ENCODE measurements at regions not wholly inside any gene's neighbourhood (a gene's known extent, or its start where the extent isn't known, plus 50 kb on each side); places are given as distances from the start of the nearest gene placed in this dataset.
"Not testable (repeated sequence)": the region's sequence is repeated elsewhere in the genome, so short reads cannot be mapped to it uniquely, and the experiment has no call there.

DNA sequence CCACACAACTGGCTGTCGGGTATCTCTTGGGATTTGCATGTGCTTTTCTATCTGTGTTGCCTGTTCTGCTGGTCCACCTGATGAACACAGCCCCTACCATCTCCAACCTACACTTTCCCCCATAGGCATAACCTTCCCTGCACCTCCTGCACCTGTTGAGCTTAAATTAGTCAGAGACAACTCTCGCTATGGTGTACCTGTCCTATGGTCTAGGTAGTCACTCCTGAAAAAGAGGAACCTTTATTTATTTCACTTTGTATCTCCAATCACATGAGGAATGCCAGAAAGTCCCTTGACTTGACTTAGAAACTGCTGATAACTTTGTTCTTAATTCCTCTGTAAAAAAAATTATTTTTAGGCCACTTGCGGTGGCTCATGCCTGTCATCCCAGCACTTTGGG lies 338.1 kb downstream of the DHRSX start:
- H3K4me3 Mint-ChIP-seq: no peak overlapping the region
- H3K9me3 Mint-ChIP-seq: peaks cover 29% of the 10 kb centered on the region
- DNase-seq (ENCODE audit: low spot score): no peak
- H3K4me1 Mint-ChIP-seq (ENCODE audit: low read depth): no peaks in the 10 kb centered on the region
- H3K27ac Mint-ChIP-seq: no peak overlapping the region
- no peaks in the 10 kb centered on the region for H3K36me3 Mint-ChIP-seq (ENCODE audit: low read depth)
- H3K27me3 Mint-ChIP-seq (ENCODE audit: low read depth): no peaks in the 10 kb centered on the region

DNA sequence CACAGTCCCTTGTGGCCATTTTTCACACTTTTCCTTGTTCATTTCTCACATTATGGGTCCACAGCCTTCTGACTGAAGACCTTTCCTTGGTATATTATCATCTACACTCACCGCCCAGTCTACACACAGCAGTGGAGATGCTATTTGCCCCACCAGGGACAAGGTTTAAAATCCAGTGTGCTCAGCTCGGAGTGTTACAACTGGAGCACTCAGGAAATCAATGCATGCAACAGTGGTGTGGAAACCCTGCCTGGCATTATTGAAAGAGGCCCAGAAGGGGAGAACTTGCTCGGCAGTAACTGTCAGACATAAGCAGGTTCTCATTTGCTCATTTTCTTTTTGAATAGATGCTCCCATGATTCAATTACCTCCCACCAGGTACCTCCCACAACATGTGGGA lies 340.9 kb downstream of the DHRSX start:
- H3K4me1 Mint-ChIP-seq (ENCODE audit: low read depth): no peaks in the 10 kb centered on the region
- H3K36me3 Mint-ChIP-seq (ENCODE audit: low read depth): no peaks in the 10 kb centered on the region
- no peak overlapping the region for H3K4me3 Mint-ChIP-seq
- H3K27me3 Mint-ChIP-seq (ENCODE audit: low read depth): no peaks in the 10 kb centered on the region
- H3K9me3 Mint-ChIP-seq: peaks cover 33% of the 10 kb centered on the region
- no peak for DNase-seq (ENCODE audit: low spot score)
- H3K27ac Mint-ChIP-seq: no peak overlapping the region

DNA sequence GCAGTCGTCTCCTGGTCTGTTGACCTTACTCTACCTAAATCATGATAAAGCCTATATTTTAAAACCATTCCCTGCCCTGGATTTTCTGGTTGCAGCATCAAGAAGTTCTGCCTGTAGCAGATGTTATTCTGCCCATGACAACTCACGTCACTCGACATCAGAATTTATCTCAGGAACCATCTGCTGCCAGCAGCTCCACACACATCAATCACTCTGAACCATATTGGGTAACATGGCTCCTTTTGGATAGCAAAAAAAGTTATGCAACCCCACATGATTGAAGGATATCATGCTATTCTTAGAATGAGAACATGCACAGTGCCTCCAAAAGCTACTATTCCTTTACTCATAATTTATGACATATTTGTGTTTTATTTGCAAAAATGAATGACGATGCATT lies 341.4 kb downstream of the DHRSX start:
- Mint-ChIP-seq H3K27me3 (ENCODE audit: low read depth) (no peaks in the 10 kb centered on the region), H3K27ac (no peak overlapping the region), H3K4me1 (ENCODE audit: low read depth) (no peaks in the 10 kb centered on the region), H3K4me3 (no peak overlapping the region), H3K36me3 (ENCODE audit: low read depth) (no peaks in the 10 kb centered on the region), H3K9me3 (peaks cover 36% of the 10 kb centered on the region)
- no peak for DNase-seq (ENCODE audit: low spot score)

DNA sequence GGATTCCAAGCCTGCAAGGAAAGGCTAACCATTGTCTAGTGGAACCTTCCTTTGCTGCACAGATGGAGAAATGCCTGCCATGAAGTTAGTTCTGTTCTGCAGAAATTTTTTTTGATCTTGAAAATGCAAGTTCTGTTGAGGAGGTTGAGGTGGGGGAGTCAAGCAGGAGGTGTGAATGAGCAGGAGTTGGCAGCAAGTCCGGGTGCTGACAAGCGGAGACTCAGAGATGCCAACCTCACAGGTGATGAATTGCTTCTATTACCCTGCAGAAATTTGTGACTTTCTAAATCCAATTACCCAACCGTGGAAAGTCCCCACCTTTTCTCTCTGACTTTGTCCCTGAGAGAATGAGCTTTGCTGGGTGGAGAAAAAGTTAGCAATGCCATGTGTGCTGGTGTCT lies 350.1 kb downstream of the DHRSX start:
- peaks cover 61% of the 10 kb centered on the region for H3K9me3 Mint-ChIP-seq
- H3K27ac Mint-ChIP-seq: no peak overlapping the region
- no peak overlapping the region for H3K4me3 Mint-ChIP-seq
- no peak for DNase-seq (ENCODE audit: low spot score)
- no peaks in the 10 kb centered on the region for H3K4me1 Mint-ChIP-seq (ENCODE audit: low read depth)
- H3K27me3 Mint-ChIP-seq (ENCODE audit: low read depth): no peaks in the 10 kb centered on the region
- H3K36me3 Mint-ChIP-seq (ENCODE audit: low read depth): no peaks in the 10 kb centered on the region

GRCh38 chrX:2150014-2150413 lies 350.8 kb downstream of the DHRSX start:
- H3K27ac Mint-ChIP-seq; H3K36me3 Mint-ChIP-seq (ENCODE audit: low read depth); DNase-seq (ENCODE audit: low spot score); H3K4me3 Mint-ChIP-seq; H3K27me3 Mint-ChIP-seq (ENCODE audit: low read depth); H3K4me1 Mint-ChIP-seq (ENCODE audit: low read depth): not testable (repeated sequence)
- H3K9me3 Mint-ChIP-seq: peaks cover 56% of the 10 kb centered on the region

DNA sequence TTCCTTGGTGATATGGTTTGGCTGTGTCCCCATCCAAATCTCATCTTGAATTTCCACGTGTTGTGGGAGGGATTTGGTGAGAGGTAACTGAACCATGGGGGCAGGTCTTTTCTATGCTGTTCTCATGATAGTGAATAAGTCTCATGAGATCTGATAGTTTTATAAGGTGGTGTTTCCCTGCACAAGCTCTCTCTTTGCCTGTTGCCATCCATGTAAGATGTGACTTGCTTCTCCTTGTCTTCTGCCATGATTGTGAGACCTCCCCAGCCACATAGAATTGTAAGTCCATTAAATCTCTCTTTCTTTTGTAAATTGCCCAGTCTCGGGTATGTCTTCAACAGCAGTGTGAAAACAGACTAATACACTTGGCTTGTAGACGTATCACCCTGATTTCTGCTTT lies 351.7 kb downstream of the DHRSX start:
- H3K27ac Mint-ChIP-seq; H3K4me3 Mint-ChIP-seq; H3K4me1 Mint-ChIP-seq (ENCODE audit: low read depth); H3K27me3 Mint-ChIP-seq (ENCODE audit: low read depth); DNase-seq (ENCODE audit: low spot score); H3K36me3 Mint-ChIP-seq (ENCODE audit: low read depth): not testable (repeated sequence)
- peaks cover 55% of the 10 kb centered on the region for H3K9me3 Mint-ChIP-seq

GRCh38 chrX:2147928-2148327 lies 352.8 kb downstream of the DHRSX start:
- Mint-ChIP-seq H3K4me1 (ENCODE audit: low read depth) (no peaks in the 10 kb centered on the region), H3K4me3 (no peak overlapping the region), H3K36me3 (ENCODE audit: low read depth) (no peaks in the 10 kb centered on the region), H3K9me3 (peaks cover 55% of the 10 kb centered on the region), H3K27ac (no peak overlapping the region), H3K27me3 (ENCODE audit: low read depth) (no peaks in the 10 kb centered on the region)
- DNase-seq (ENCODE audit: low spot score): no peak

DNA sequence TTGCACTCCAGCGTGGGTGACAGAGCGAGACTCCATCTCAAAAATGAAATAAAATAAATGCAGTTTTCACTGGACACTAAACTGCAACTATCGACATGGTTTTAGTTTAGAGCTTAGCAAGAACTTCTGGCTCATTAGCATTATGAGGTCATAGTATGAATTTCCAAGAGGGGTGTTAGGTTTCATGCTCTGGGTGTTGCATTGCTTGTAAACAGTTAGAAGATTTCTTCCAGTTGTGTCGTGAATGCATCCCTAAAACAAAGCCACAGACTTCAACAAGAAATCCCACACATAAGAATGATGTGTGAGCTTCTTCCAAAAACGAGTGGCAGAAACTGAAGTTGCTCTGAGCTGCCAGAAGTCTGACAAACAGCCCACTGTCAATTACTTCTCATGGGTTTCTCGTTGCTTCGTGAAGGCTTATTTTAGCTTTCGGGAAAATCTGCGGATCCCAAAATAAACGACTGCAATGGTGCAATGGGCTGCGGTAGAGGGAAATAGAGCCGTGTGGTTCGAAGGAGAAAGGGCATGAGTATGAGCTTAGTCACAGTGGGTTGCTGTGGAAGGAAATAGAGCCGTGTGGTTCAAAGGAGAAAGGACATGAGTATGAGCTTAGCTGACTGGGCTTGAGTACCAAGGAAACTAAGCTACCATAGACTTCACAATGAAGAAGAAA lies 354.9 kb downstream of the DHRSX start:
- H3K27ac Mint-ChIP-seq: no peak overlapping the region
- H3K4me1 Mint-ChIP-seq (ENCODE audit: low read depth): no peaks in the 10 kb centered on the region
- no peaks in the 10 kb centered on the region for H3K36me3 Mint-ChIP-seq (ENCODE audit: low read depth)
- H3K4me3 Mint-ChIP-seq: no peak overlapping the region
- no peak for DNase-seq (ENCODE audit: low spot score)
- H3K9me3 Mint-ChIP-seq: peaks cover 59% of the 10 kb centered on the region
- no peaks in the 10 kb centered on the region for H3K27me3 Mint-ChIP-seq (ENCODE audit: low read depth)

DNA sequence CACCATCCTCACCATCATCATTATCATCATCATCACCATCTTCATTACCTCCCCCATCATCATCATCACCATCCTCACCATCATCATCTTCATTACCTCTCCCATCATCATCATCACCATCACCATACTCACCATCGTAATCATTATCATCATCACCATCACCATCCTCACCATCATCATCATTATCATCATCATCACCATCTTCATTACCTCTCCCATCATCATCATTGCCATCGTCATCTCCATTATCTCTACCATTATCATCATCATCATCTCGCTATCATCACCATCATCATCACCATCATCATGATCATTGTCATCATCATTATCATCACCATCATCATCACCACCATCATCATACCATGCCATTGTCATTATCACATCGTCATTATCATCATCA lies 362.9 kb downstream of the DHRSX start:
- no peak overlapping the region for H3K27ac Mint-ChIP-seq
- DNase-seq (ENCODE audit: low spot score): no peak
- no peaks in the 10 kb centered on the region for H3K4me1 Mint-ChIP-seq (ENCODE audit: low read depth)
- H3K4me3 Mint-ChIP-seq: no peak overlapping the region
- H3K27me3 Mint-ChIP-seq (ENCODE audit: low read depth): no peaks in the 10 kb centered on the region
- peaks cover 34% of the 10 kb centered on the region for H3K9me3 Mint-ChIP-seq
- no peaks in the 10 kb centered on the region for H3K36me3 Mint-ChIP-seq (ENCODE audit: low read depth)

DNA sequence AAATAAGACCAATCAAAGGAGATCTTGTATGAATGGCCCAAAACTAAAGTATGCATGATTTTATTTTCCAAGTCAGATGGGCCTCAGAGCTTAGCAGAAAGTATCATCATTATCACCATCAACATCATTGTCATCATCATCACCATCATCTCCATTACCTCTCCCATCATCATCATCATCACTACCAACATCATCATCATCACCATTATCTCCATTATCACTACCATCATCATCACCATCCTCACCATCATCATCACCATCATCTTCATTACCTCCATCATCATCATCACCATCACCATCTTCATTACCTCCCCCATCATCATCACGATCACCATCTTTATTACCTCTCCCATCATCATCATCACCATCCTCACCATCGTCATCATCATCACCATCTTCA lies 363.9 kb downstream of the DHRSX start:
- Mint-ChIP-seq H3K27ac (no peak overlapping the region), H3K4me3 (no peak overlapping the region), H3K36me3 (ENCODE audit: low read depth) (no peaks in the 10 kb centered on the region), H3K27me3 (ENCODE audit: low read depth) (no peaks in the 10 kb centered on the region), H3K4me1 (ENCODE audit: low read depth) (no peaks in the 10 kb centered on the region), H3K9me3 (peaks cover 30% of the 10 kb centered on the region)
- no peak for DNase-seq (ENCODE audit: low spot score)

DNA sequence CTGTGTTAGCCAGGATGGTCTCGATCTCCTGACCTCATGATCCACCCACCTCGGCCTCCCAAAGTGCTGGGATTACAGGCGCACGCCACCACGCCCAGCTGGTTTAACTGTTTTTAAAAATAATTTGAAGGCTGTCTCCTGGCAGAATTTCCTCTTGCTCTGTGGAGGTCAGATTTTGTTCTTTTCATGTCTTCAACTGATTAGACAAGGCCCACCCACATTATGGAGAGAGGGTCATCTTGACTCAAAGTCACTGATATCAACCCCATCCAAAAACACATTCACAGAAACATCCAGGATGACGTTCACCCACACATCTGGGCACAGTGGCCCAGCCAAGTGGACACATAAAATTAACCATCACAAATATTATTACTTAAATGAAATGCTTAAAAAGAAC lies 365.4 kb downstream of the DHRSX start:
- Mint-ChIP-seq H3K36me3 (ENCODE audit: low read depth) (no peaks in the 10 kb centered on the region), H3K27ac (no peak overlapping the region), H3K4me1 (ENCODE audit: low read depth) (no peaks in the 10 kb centered on the region), H3K27me3 (ENCODE audit: low read depth) (no peaks in the 10 kb centered on the region), H3K4me3 (no peak overlapping the region), H3K9me3 (peaks cover 17% of the 10 kb centered on the region)
- no peak for DNase-seq (ENCODE audit: low spot score)

DNA sequence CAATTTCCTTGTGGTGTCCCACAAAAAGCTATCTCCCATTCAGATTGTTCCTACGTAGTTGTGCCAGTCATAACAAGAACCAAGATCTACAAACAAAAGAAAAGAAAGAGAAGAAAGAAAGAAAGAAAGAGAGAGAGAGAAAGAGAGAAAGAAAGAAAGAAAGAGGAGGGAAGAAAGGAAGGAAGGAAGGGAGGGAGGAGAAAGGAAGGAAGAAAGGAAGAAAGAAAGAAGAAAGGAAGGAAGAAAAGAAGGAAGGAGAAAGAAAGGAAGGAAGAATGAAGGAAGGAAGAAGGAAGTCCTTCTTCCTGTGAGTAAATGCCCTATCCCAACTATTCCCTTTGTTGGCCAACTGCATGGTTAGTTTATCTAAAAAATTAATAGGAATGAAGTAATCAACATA lies 366.0 kb downstream of the DHRSX start:
- peaks cover 11% of the 10 kb centered on the region for H3K9me3 Mint-ChIP-seq
- H3K27ac Mint-ChIP-seq: no peak overlapping the region
- no peak overlapping the region for H3K4me3 Mint-ChIP-seq
- H3K27me3 Mint-ChIP-seq (ENCODE audit: low read depth): no peaks in the 10 kb centered on the region
- no peaks in the 10 kb centered on the region for H3K36me3 Mint-ChIP-seq (ENCODE audit: low read depth)
- no peaks in the 10 kb centered on the region for H3K4me1 Mint-ChIP-seq (ENCODE audit: low read depth)
- DNase-seq (ENCODE audit: low spot score): no peak

Measured in T-helper 2 cell treated with Interferon-gamma antibody and Interleukin-4, amounts not matched to agents 5 μg/mL and 100 μg/mL, for 36 hours (primary cell).